Stimulated activated effector memory CD8-positive, alpha-beta T cell treated with anti-CD3 and anti-CD28 coated beads, Interleukin-12 subunit alpha, Interleukin-12 subunit beta, amount 100 ng/mL, for 72 hours (primary cell): ENCODE measurements at regions not wholly inside any gene's neighbourhood (a gene's known extent, or its start where the extent isn't known, plus 50 kb on each side); places are given as distances from the start of the nearest gene placed in this dataset.

Experiments used
- ATAC-seq: fragments of 150-1000 bp; cut with Tn5 transposase; 2 replicates; pipeline ENCODE4 v1.10.0; 2021
- DNase-seq, 2 donors: peaks; one replicate each; pipeline ENCODE4 v3.0.0; 2021 to 2022; ENCODE audit warnings: low spot score in 2 of 2
- H3K27ac Mint-ChIP-seq: one replicate; pipeline ENCODE4 v1.8.0; 2022; ENCODE audit warnings: mild to moderate bottlenecking, mixed read lengths
- H3K36me3 Mint-ChIP-seq: one replicate; pipeline ENCODE4 v1.8.0; 2022; ENCODE audit warnings: mild to moderate bottlenecking, mixed read lengths
- H3K4me1 Mint-ChIP-seq: one replicate; pipeline ENCODE4 v1.8.0; 2022; ENCODE audit warnings: mixed read lengths
- H3K4me3 Mint-ChIP-seq: one replicate; pipeline ENCODE4 v1.8.0; 2022; ENCODE audit warnings: mild to moderate bottlenecking, mixed read lengths
- H3K9me3 Mint-ChIP-seq: one replicate; pipeline ENCODE4 v1.8.0; 2022; ENCODE audit warnings: mixed read lengths

DNA sequence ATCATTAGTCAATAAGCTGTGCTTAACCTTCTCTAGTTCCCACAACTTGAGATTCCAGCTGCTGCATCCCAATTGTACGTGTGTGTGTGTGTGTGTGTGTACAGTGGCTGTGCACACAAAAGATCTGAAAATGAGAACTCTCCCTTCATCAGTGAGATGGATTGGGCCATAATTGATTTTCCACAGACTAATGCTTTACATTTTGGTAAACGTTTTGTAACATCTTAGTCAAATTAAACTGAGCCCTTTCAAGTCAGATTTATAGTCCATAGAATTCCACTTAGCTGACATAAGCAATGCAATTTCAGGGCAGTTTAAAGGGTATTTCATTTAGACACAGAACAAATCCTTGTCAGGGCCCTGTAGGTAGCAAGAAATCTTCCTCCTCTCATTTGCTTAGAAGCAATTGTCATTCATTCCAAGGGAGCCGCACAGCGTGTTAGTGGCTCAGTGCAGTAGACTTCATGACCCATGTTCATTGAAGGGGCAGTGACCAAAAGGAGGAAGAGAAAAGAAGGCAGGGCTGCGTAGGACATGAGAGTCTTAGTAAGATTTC is 1123.5 kb upstream of the AUTS2 start:
- Mint-ChIP-seq H3K9me3 (peaks cover 6% of the 10 kb centered on the region), H3K4me3 (no peak overlapping the region)
- ATAC-seq = no peak

DNA sequence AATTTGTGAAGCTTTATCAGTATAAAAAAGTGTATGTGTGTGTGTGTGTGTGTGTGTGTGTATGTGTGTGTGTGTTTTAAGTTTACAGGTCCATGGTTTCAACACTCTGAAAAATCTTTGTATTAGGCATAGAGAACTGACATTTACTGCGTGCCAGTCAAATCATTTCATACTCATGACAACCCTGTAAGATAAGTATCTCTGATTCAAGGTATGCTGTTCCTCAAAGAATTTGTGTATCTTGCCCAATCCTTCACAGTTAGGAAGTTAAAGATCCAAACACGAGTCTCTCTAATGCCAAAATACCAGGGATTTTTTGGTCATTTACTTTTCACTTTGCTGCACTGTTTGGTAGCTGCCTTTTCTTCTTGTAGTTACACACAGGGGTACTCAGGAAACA is 1121.3 kb upstream of the AUTS2 start:
- Mint-ChIP-seq H3K27ac (no peak overlapping the region), H3K9me3 (peaks cover 9% of the 10 kb centered on the region), H3K36me3 (no peaks in the 10 kb centered on the region), H3K4me3 (no peak overlapping the region), H3K4me1 (no peaks in the 10 kb centered on the region)
- DNase-seq (no peak), ATAC-seq (no peak)

More for the DNA sequence above, 1123.5 kb upstream of the AUTS2 start:
- H3K36me3 Mint-ChIP-seq = no peaks in the 10 kb centered on the region
- H3K27ac Mint-ChIP-seq = no peak overlapping the region
- no peaks in the 10 kb centered on the region for H3K4me1 Mint-ChIP-seq
- DNase-seq = no peak

DNA sequence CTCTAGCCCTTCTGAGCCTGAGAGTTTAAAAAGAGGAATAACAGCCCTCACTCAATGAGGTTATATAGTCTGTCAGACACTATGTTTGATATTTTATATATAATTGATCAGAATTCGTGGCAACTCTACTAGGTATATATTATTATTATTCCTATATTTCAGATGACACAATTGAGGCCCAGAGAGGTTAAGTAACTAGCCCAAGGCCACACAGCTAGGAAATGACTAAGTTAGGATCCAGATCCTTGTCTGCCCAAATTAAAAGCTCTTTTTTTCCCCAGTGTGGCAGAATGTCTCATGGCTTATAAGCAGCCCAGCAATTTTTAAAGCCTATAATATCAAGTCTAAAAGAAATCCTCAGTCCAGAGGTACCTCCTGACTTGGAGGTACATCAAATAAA is 1119.9 kb upstream of the AUTS2 start:
- Mint-ChIP-seq H3K27ac (no peak overlapping the region), H3K4me1 (no peaks in the 10 kb centered on the region), H3K9me3 (peaks cover 6% of the 10 kb centered on the region), H3K36me3 (no peaks in the 10 kb centered on the region), H3K4me3 (no peak overlapping the region)
- ATAC-seq (no peak), DNase-seq (no peak)

DNA sequence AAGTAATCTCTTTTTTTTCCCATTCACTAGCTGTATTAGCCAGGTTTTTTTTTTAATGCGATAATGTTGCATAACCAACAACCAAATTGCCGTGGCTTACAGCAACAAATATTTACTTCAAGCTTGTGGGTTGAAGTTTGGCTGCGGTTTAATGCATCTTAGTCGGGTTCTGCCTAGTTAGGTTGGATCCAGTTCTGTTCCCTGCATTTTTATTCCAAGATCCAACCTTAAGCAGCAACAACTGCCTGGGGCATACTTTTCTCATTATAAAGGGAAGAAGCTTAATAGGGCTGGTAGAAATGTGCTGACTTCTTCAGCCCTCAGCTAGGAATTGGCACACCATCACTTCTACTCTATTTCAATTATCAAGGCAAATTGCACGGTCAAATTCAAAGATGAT is 1115.5 kb upstream of the AUTS2 start:
- Mint-ChIP-seq H3K36me3 (no peaks in the 10 kb centered on the region), H3K27ac (no peak overlapping the region), H3K9me3 (peaks cover 12% of the 10 kb centered on the region), H3K4me1 (no peaks in the 10 kb centered on the region), H3K4me3 (no peak overlapping the region)
- DNase-seq (no peak), ATAC-seq (no peak)

DNA sequence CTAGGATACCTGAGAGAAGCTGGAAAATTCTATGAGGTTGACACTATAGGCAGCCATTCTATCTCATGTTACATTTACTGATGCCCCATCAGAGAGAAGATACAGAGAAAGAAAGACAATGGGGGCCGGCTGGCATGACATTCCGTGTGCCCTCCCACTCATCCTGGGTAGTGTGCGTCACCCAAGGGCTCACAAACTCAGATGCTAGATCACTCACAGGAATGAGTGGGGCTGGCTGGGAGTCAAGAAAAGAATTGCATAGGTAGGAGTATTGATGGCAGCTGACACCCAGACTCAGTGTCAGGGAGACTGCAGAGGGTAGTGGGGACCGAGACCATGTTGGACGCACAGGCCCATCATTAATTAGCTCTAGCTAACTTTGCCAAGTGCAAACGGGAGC is 1113.5 kb upstream of the AUTS2 start:
- no peaks in the 10 kb centered on the region for H3K4me1 Mint-ChIP-seq
- H3K36me3 Mint-ChIP-seq = no peaks in the 10 kb centered on the region
- no peak overlapping the region for H3K4me3 Mint-ChIP-seq
- DNase-seq (no peak), ATAC-seq (no peak)
- no peak overlapping the region for H3K27ac Mint-ChIP-seq
- H3K9me3 Mint-ChIP-seq = peaks cover 13% of the 10 kb centered on the region

DNA sequence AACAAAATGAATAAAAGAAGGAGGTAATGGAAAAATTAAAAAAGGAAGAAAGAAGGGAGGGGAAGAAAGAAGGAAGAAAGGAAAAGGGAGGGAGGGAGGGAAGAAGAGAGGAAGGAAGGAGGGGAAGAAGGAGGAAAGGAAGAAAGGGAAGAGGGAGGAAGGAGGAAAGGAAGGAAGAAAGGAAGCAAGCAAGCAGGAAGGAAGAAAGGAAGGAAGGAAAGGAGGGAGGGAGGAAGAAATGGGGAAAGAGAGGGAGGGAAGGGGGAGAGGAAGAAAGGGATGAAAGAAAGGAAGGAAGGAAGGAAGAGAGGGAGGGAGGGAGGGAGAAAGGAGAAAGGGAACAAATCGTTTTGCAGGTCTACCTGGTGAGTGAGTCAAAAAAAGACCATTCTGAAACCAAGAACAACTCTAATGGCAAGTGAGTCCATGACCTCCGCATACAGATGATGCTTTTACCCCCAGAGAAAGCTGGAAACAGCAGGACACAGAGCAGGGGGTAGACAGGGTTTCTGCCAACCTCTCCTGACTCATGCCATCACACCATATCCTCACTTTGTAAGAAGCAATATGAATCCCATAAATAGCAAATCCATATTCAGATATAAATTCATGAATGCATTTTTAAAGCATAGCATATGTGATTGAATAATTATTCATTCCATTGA is 1112.9 kb upstream of the AUTS2 start:
- Mint-ChIP-seq H3K4me1 (no peaks in the 10 kb centered on the region), H3K4me3 (no peak overlapping the region), H3K9me3 (peaks cover 12% of the 10 kb centered on the region), H3K27ac (no peak overlapping the region), H3K36me3 (no peaks in the 10 kb centered on the region)
- ATAC-seq = no peak
- DNase-seq = no peak

DNA sequence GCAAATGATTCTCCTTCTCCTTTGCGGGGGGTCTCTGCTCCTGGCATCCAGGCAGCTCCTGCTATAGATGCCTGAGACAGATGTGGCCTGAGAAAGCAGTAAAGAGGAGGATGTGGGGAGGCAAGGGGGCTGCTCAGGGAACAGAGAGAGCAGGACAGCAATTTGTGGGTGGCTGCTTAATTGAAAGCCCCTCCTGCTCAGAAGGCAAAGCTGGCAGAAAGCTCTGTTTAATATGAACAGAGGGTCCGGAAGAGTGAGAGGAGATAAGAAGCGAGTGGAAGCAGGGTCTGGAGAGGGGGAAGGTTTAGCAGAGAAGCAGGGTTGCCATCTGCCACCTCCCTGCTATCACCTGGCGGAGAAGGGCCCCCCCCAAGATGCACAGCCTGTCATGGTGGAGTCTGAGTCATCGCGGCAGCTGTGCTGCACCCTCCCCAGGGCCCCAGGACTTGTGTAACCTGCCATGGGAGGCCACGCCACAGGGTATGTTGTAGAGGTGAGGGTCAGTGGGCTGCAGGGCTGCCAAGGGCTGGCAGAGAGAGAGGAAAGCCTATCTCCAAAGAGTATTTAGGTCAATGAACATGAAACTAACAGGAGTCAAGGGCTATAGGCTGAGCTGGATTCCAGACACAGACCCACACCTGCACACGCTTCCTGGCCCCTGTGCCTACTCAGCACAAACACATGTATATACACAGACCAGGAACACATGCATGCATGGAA is 1109.8 kb upstream of the AUTS2 start:
- H3K36me3 Mint-ChIP-seq = no peaks in the 10 kb centered on the region
- ATAC-seq = no peak
- no peak overlapping the region for H3K4me3 Mint-ChIP-seq
- no peak for DNase-seq
- no peak overlapping the region for H3K27ac Mint-ChIP-seq
- peaks cover 10% of the 10 kb centered on the region for H3K9me3 Mint-ChIP-seq
- H3K4me1 Mint-ChIP-seq = no peaks in the 10 kb centered on the region

DNA sequence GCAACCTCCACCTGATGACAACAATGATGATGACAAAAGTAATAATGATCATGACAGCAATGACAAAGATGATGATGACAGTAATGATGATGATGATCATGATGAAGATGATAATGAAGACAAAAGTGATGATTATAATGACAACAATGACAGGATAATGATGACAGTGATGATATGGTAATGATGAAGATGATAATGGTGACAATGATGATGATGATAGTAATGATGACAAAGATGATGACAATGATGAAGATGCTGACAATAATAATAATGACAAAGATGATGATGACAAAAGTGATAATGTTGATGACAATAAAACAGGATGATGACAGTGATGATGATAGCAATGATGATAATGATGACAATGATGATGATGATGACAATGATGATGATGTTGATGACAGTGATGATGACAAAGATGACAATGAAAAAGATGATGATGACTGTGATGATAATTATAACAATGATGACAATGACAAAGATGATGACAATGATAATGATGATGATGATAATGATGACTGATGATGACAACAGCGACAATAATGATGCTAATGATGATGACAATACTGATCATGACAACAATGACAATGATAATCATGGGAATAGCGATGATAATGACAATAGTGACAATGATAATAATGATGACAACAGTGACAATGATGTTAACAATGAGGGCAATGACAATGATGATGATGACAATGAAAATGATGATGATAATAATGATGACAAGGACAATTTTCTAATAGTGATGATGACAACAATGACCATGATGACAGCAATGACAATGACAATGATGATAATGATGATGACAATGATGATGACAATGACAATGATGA is 1106.5 kb upstream of the AUTS2 start:
- Mint-ChIP-seq H3K36me3 (no peaks in the 10 kb centered on the region), H3K4me1 (no peaks in the 10 kb centered on the region), H3K9me3 (peaks cover 6% of the 10 kb centered on the region), H3K4me3 (no peak overlapping the region), H3K27ac (no peak overlapping the region)
- ATAC-seq (no peak), DNase-seq (no peak)

DNA sequence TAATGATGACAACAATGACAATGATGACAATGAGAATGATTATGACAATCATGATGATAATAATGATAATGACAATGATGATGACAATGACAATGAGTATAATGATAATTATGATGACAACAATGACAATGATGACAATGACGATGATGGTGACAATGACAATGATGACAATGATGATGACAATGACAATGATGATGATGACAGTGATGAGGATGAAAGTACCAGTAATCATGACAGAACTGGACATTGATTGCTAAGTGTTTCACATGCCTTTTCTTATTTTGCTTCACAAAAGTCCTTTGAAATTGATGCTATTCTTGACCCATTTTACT is 1106.0 kb upstream of the AUTS2 start:
- no peak for DNase-seq
- no peaks in the 10 kb centered on the region for H3K36me3 Mint-ChIP-seq
- peaks cover 6% of the 10 kb centered on the region for H3K9me3 Mint-ChIP-seq
- no peak for ATAC-seq
- no peak overlapping the region for H3K27ac Mint-ChIP-seq
- no peaks in the 10 kb centered on the region for H3K4me1 Mint-ChIP-seq
- H3K4me3 Mint-ChIP-seq = no peak overlapping the region

DNA sequence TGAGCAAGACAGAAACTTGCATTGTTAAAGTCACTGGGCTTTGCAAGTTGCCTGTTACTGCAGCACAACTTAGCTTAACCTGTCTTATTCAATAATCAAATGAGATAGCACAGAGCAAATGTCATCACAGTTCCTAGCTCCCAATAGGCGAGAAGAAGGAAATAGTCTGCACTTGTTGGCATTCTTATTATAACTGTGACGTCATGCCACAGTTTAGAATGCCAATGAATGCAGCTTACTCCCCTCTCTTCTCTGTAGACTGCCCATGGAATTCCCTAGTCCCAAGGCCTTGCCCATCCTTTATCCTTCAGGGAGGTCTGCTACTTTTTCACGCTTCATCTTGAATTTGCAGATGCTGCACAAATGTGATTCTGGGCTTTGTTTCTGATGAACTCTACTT is 1094.9 kb upstream of the AUTS2 start:
- ATAC-seq (no peak), DNase-seq (no peak)
- Mint-ChIP-seq H3K36me3 (no peaks in the 10 kb centered on the region), H3K9me3 (peaks cover 18% of the 10 kb centered on the region), H3K27ac (no peak overlapping the region), H3K4me3 (no peak overlapping the region), H3K4me1 (no peaks in the 10 kb centered on the region)

DNA sequence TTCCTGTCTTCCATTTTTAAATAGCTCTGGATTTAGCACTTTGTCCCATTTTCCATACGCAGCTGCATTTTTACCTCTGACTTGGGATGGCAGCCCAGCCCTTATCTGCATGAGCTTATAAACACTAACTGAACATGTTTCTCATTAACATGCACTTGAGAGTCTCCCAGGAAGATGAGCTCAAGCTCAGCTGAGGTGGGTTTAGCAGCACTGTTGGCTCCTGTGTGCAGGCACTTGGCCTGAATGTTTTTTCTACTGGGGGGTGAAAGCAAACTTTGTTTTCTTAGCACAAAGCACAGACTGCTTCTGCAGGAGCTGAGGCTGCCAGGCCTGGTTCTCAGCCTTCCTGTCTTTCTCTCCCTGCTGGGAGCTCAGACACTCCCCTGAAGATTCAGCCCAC is 1093.6 kb upstream of the AUTS2 start:
- no peak for DNase-seq
- ATAC-seq = no peak
- no peaks in the 10 kb centered on the region for H3K4me1 Mint-ChIP-seq
- H3K27ac Mint-ChIP-seq = no peak overlapping the region
- H3K4me3 Mint-ChIP-seq = no peak overlapping the region
- peaks cover 23% of the 10 kb centered on the region for H3K9me3 Mint-ChIP-seq
- no peaks in the 10 kb centered on the region for H3K36me3 Mint-ChIP-seq

DNA sequence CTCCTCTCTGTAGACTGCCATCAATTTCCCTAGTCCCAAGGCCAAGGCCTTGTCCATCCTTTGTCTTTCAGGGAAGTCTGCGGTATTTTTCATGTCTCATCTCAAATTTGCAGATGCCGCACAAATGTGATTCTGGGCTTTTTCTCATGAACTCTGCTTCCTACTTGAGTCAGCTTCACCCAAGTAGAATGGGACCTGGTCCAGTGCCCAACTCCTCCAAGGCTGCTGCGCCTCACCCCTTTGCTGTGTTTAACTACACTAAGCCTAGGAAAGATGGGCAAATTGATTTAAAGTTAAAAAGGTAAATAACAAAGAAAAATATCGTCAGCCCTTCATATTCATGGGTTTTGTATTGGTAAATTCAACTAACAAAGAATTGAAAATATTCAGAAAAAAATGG is 1092.6 kb upstream of the AUTS2 start:
- Mint-ChIP-seq H3K9me3 (peaks cover 26% of the 10 kb centered on the region), H3K27ac (no peak overlapping the region)
- no peak for ATAC-seq

DNA sequence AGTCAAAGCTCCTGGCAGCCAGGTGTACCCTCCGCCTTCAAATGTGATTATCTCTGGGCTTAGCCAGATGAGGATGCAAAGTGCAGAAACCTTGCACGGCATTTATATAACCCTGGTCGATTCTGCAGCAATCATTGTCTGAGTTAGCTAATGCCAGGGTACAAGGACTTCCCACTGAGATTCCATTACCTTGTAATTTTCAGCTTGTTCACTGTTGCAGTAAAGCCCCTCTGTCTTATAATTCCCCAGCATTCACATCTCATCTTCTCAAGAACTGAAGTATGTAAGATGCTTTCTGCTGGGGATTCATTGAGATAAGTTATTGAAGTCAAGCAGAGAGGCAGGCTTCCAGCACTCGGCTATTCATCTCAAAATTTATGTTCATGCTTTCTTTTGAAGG is 1090.6 kb upstream of the AUTS2 start:
- H3K4me1 Mint-ChIP-seq = no peaks in the 10 kb centered on the region
- H3K9me3 Mint-ChIP-seq = peaks cover 29% of the 10 kb centered on the region
- H3K4me3 Mint-ChIP-seq = no peak overlapping the region
- no peak overlapping the region for H3K27ac Mint-ChIP-seq
- ATAC-seq (no peak), DNase-seq (no peak)
- no peaks in the 10 kb centered on the region for H3K36me3 Mint-ChIP-seq

More for the DNA sequence above, 1092.6 kb upstream of the AUTS2 start:
- H3K4me1 Mint-ChIP-seq = no peaks in the 10 kb centered on the region
- DNase-seq = no peak
- no peak overlapping the region for H3K4me3 Mint-ChIP-seq
- H3K36me3 Mint-ChIP-seq = no peaks in the 10 kb centered on the region

DNA sequence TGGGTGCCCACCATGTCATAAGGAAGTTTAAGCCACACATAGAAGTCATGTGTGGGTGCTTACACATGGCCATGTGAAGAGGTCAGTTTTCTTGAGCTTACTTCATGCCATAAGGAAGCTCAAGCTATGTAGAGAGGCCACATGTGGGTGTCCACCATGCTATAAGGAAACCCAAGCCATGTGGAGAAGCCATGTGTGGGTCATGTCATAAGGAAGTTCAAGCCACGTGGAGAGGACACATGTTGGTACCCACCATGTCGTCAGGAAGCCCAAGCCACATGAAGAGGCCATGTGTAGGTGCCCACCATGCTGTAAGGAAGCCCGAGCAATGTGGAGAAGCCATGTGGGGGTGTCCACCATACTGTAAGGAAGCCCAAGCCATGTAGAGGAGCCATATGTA is 1089.2 kb upstream of the AUTS2 start:
- Mint-ChIP-seq H3K9me3 (peaks cover 27% of the 10 kb centered on the region), H3K4me1 (no peaks in the 10 kb centered on the region), H3K36me3 (no peaks in the 10 kb centered on the region), H3K4me3 (no peak overlapping the region), H3K27ac (no peak overlapping the region)
- DNase-seq = no peak
- no peak for ATAC-seq

DNA sequence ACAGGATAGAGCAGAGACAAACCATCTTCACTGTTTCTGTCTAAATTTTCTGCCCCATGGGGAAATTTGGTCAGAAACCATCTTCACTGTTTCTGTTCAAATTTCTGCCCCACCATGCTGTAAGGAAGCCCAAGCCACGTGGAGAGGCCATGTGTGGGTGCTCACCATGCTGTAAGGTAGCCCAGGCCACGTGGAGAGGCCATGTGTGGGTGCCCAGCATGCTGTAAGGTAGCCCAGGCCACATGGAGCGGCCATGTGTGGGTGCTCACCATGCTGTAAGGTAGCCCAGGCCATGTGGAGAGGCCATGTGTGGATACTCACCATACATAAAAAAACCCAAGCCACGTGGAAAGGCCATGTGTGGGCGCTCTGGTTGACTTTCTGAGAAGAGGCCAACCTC is 1088.7 kb upstream of the AUTS2 start:
- peaks cover 25% of the 10 kb centered on the region for H3K9me3 Mint-ChIP-seq
- H3K4me3 Mint-ChIP-seq = no peak overlapping the region
- no peaks in the 10 kb centered on the region for H3K36me3 Mint-ChIP-seq
- ATAC-seq = no peak
- no peaks in the 10 kb centered on the region for H3K4me1 Mint-ChIP-seq
- H3K27ac Mint-ChIP-seq = no peak overlapping the region
- no peak for DNase-seq

DNA sequence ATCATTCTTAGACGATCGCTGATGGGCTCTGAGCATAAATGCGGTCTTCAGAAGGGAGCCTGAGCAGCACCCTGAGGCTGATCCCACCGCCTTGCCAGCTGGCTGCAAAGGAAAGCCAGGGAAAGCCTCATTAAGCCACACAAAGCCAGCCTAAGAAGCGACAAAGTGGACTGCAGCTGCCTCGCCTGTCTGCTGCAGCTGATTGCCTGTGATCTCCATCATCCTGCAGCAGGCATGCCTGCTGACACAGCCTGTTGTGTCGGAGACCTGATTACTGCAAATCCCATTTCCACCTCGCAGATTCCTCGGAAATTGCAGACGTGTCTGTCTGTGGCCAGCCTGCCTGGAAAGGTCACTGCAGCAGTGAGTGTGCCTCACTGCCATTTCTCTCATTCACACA is 1087.0 kb upstream of the AUTS2 start:
- Mint-ChIP-seq H3K36me3 (no peaks in the 10 kb centered on the region), H3K4me1 (no peaks in the 10 kb centered on the region), H3K4me3 (no peak overlapping the region), H3K9me3 (peaks cover 20% of the 10 kb centered on the region), H3K27ac (no peak overlapping the region)
- no peak for ATAC-seq
- DNase-seq = no peak
